C4-2B (cell line): ENCODE measurements at regions not wholly inside any gene's neighbourhood (a gene's known extent, or its start where the extent isn't known, plus 50 kb on each side); places are given as distances from the start of the nearest gene placed in this dataset.

Experiments used
- ZFX ChIP-seq: fragments of 450-650 bp; IDR thresholded peaks from 2 replicates; pipeline ENCODE4 v1.6.1; 2017
- TF ChIP-seq, protein P1 (sequence below): fragments of 450-650 bp; conservative IDR thresholded peaks from 2 replicates; pipeline ENCODE4 v1.5.1; 2017; ENCODE audit warnings: mild to moderate bottlenecking

- TF ChIP-seq, protein P1, sequence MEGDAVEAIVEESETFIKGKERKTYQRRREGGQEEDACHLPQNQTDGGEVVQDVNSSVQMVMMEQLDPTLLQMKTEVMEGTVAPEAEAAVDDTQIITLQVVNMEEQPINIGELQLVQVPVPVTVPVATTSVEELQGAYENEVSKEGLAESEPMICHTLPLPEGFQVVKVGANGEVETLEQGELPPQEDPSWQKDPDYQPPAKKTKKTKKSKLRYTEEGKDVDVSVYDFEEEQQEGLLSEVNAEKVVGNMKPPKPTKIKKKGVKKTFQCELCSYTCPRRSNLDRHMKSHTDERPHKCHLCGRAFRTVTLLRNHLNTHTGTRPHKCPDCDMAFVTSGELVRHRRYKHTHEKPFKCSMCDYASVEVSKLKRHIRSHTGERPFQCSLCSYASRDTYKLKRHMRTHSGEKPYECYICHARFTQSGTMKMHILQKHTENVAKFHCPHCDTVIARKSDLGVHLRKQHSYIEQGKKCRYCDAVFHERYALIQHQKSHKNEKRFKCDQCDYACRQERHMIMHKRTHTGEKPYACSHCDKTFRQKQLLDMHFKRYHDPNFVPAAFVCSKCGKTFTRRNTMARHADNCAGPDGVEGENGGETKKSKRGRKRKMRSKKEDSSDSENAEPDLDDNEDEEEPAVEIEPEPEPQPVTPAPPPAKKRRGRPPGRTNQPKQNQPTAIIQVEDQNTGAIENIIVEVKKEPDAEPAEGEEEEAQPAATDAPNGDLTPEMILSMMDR, result no peak
- no peak for TF ChIP-seq ZFX
These were observed 674.9 kb downstream of the SMARCA1 start for GRCh38 chrX:128848374-128848773.
